ENCODE measurements at regions not wholly inside any gene's neighbourhood (a gene's known extent, or its start where the extent isn't known, plus 50 kb on each side); places are given as distances from the start of the nearest gene placed in this dataset.
A peak's percentile ranks its signal among the peaks of the same experiment; 100 is the strongest.

GRCh38 chr20:52098186-52098585 is 93.4 kb downstream of the ZFP64 start:
- peaks cover 0 to 4% (median 1%) of the 10 kb centered on the region in 3 donors for H3K27me3 Mint-ChIP-seq (ENCODE audit: low read depth in 3 of 3)
- peaks cover 6 to 8% of the 10 kb centered on the region in 2 donors for H3K4me1 Mint-ChIP-seq
- no peaks in the 10 kb centered on the region for H3K9me3 Mint-ChIP-seq
- no peak overlapping the region for H3K4me3 Mint-ChIP-seq
- no peak overlapping the region for H3K27ac Mint-ChIP-seq
- no peak for DNase-seq
- peaks cover 4 to 17% (median 7%) of the 10 kb centered on the region in 3 donors for H3K36me3 Mint-ChIP-seq

DNA sequence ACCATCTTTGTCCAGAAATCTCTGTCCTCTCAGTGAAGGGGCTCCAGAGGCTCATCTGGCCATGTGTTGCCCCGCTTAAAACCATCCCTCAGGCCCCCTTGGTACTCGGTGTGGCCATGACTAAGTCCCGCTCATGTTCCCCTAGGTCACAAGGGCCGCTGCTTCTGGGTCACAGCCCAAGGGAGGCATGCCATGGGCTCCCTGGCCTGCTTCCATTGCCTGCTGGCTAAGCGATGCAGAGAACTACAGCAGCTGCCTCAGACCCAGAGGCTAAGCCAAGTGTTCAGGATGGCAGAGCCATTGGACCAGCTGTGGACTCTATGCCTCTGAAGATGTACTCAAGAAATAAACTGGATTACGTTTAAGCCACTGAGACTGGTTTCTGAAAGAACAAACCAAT is 95.5 kb downstream of the ZFP64 start:
- Mint-ChIP-seq H3K27me3 (ENCODE audit: low read depth in 3 of 3) (peaks cover 0 to 1% (median 0%) of the 10 kb centered on the region in 3 donors), H3K4me3 (no peak overlapping the region), H3K9me3 (no peaks in the 10 kb centered on the region), H3K27ac (no peak overlapping the region), H3K36me3 (peaks cover 4 to 17% (median 7%) of the 10 kb centered on the region in 3 donors), H3K4me1 (no peaks in the 10 kb centered on the region)
- DNase-seq = no peak

DNA sequence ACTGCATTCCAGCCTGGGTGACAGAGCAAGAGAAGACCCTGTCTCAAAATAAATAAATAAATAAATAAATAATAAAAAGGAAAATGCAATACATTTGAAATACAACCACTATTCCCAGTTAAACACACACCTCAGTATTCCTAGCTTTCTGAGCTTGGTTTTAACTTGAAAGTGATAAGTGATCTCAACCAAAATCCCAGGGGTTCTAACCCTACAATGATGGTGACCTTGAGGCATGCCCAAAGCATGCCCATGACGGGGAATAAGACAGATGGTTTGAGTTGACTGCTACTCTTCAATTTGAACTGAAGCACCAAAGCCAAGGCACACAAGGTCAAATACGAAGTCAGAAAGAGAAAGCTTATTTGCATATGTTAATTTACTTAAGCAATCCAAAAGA is 96.9 kb downstream of the ZFP64 start:
- H3K9me3 Mint-ChIP-seq = no peaks in the 10 kb centered on the region
- H3K27me3 Mint-ChIP-seq (ENCODE audit: low read depth in 3 of 3) = no peaks in the 10 kb centered on the region
- H3K4me3 Mint-ChIP-seq = no peak overlapping the region
- no peak overlapping the region for H3K27ac Mint-ChIP-seq
- peaks cover 4 to 21% (median 7%) of the 10 kb centered on the region in 3 donors for H3K36me3 Mint-ChIP-seq
- DNase-seq = no peak
- no peaks in the 10 kb centered on the region for H3K4me1 Mint-ChIP-seq

DNA sequence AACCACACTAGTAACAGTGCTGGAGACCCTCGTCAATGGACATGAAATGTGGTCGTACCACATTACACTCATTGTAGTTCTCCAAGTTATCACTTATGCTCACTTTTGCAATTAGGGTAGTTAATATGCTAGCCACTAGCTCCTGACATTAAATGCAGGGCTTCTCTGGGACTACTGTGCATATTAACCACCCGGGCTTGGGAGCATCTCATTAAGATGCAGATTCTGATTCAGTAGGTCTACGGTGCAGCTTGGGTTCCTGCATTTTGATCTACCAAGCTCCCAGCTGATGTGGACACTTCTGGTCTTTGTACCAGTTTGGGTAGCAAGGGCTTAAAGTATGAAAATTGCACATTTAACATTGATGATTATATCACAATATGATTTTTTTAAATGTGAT is 98.0 kb downstream of the ZFP64 start:
- no peak overlapping the region for H3K4me3 Mint-ChIP-seq
- H3K27me3 Mint-ChIP-seq (ENCODE audit: low read depth in 3 of 3) = peaks cover 0 to 3% (median 0%) of the 10 kb centered on the region in 3 donors
- peaks cover 4 to 26% (median 13%) of the 10 kb centered on the region in 3 donors for H3K36me3 Mint-ChIP-seq

DNA sequence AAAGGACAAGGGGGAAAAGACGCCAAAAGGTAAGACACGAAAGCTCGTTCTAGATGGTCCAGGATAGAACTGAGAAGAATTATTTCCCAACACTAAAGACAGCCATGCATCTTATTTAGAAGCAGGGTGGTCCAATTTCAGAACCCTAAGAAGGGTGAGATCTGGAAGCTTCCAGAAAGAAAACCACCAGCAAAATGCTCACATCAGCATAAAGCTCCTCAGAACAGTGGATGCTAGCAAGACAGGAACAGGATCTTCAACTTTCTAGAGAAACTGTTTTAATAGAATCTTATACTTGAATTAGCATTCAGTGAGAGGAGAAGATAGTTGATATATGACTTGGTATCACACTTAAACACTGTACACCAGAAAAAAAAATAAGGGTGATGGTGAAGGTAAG is 101.5 kb downstream of the ZFP64 start:
- Mint-ChIP-seq H3K27ac (no peak overlapping the region), H3K9me3 (peaks cover 3 to 14% (median 10%) of the 10 kb centered on the region in 6 donors), H3K36me3 (peaks cover 17 to 37% (median 30%) of the 10 kb centered on the region in 3 donors), H3K27me3 (ENCODE audit: low read depth in 3 of 3) (peaks cover 0 to 3% (median 3%) of the 10 kb centered on the region in 3 donors), H3K4me3 (no peak overlapping the region), H3K4me1 (no peaks in the 10 kb centered on the region)
- no peak for DNase-seq

More for the DNA sequence above, 98.0 kb downstream of the ZFP64 start:
- H3K9me3 Mint-ChIP-seq = no peaks in the 10 kb centered on the region
- no peaks in the 10 kb centered on the region for H3K4me1 Mint-ChIP-seq
- H3K27ac Mint-ChIP-seq = no peak overlapping the region
- no peak for DNase-seq

DNA sequence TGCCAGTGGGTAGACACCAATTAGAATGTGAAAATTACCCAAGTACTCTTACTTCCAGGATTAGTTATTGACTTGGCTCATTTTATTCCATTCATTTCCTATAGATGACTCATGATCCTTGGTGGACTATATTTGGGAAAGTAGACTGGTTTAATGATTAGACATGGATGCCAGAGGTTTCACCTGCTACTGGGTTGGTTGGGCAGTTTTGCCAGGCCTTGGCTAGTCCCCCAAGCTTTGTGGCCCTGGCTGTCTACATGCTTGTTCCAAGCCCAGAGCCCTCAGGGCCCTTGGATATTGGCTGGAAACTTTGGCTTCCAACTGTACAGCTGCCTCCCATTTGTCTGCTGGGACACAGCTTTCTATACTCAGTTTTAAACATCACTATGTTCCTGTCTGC is 104.1 kb downstream of the ZFP64 start:
- H3K27me3 Mint-ChIP-seq (ENCODE audit: low read depth in 3 of 3) = peaks cover under 1 to 3% (median 3%) of the 10 kb centered on the region in 3 donors
- H3K27ac Mint-ChIP-seq = no peak overlapping the region
- no peak overlapping the region for H3K4me3 Mint-ChIP-seq
- peaks cover 13 to 40% (median 31%) of the 10 kb centered on the region in 3 donors for H3K36me3 Mint-ChIP-seq
- peaks cover 12 to 18% of the 10 kb centered on the region in 2 donors for H3K4me1 Mint-ChIP-seq
- peaks cover 3 to 14% (median 10%) of the 10 kb centered on the region in 6 donors for H3K9me3 Mint-ChIP-seq
- no peak for DNase-seq

- Mint-ChIP-seq H3K27ac (no peak overlapping the region), H3K27me3 (ENCODE audit: low read depth in 3 of 3) (peaks cover 2 to 3% (median 3%) of the 10 kb centered on the region in 3 donors), H3K36me3 (peaks cover 13 to 40% (median 31%) of the 10 kb centered on the region in 3 donors), H3K4me1 (peaks cover 18 to 23% of the 10 kb centered on the region in 2 donors), H3K9me3 (peaks cover 3 to 14% (median 10%) of the 10 kb centered on the region in 6 donors), H3K4me3 (no peak overlapping the region)
- DNase-seq = no peak
Measured at GRCh38 chr20:52086878-52087277, 104.7 kb downstream of the ZFP64 start.

GRCh38 chr20:52084727-52085126 is 106.9 kb downstream of the ZFP64 start:
- peaks cover 13 to 37% (median 31%) of the 10 kb centered on the region in 3 donors for H3K36me3 Mint-ChIP-seq
- H3K27me3 Mint-ChIP-seq (ENCODE audit: low read depth in 3 of 3) = peaks cover 2 to 3% (median 3%) of the 10 kb centered on the region in 3 donors
- H3K9me3 Mint-ChIP-seq = peaks cover 3 to 14% (median 10%) of the 10 kb centered on the region in 6 donors
- no peak overlapping the region for H3K27ac Mint-ChIP-seq
- H3K4me1 Mint-ChIP-seq = peaks cover 32 to 35% of the 10 kb centered on the region in 2 donors
- no peak for DNase-seq
- H3K4me3 Mint-ChIP-seq = no peak overlapping the region

DNA sequence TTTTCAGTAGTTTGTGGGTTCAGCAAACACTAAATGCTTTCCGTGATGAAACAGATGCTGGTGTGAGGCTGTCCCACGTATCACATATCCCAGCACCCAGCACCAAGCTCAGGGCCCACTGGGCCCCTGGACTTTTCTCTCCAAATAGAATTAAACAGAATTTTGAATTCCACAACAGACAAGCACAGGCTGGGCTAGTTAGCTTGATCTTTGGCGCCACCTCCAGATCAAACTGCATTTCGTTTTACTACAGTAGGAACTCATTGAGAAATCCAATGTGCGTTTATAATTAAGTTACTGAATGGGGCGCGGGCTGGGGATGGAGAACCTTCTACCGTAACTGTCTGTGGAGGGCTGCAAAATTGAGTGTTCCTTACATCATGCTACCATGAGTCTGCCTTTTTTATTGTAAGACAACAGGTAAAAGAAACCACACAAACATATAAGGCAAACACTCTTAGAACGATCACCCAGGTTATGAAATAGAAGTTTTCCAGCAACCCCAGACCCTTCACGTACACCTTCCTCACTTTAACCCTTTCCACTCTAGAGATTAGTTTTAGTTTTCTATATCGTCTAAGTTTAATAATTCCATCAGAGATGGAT is 107.8 kb downstream of the ZFP64 start:
- Mint-ChIP-seq H3K36me3 (peaks cover 13 to 33% (median 26%) of the 10 kb centered on the region in 3 donors), H3K4me3 (peak overlapping the region in 3 of 5 donors; percentile 31 to 59 (median 47)), H3K4me1 (peaks cover 35 to 40% of the 10 kb centered on the region in 2 donors), H3K27me3 (ENCODE audit: low read depth in 3 of 3) (peaks cover 0 to 3% (median 2%) of the 10 kb centered on the region in 3 donors), H3K27ac (peak overlapping the region in 3 of 6 donors; percentile 61 to 87 (median 80)), H3K9me3 (peaks cover 3 to 14% (median 10%) of the 10 kb centered on the region in 6 donors)
- DNase-seq = peak; percentile 58 to 65 (median 63)

- Mint-ChIP-seq H3K9me3 (peaks cover 3 to 12% (median 9%) of the 10 kb centered on the region in 6 donors), H3K4me1 (peaks cover 35 to 40% of the 10 kb centered on the region in 2 donors), H3K27me3 (ENCODE audit: low read depth in 3 of 3) (peaks cover 0 to 3% (median 2%) of the 10 kb centered on the region in 3 donors), H3K4me3 (peak overlapping the region; percentile 26 to 69 (median 64)), H3K36me3 (peaks cover 9 to 21% (median 15%) of the 10 kb centered on the region in 3 donors), H3K27ac (peak overlapping the region; percentile 39 to 87 (median 82))
- DNase-seq = peak; percentile 20 to 48 (median 48)
Measured at GRCh38 chr20:52082612-52083011, 109.0 kb downstream of the ZFP64 start.

- Mint-ChIP-seq H3K4me3 (peak overlapping the region in 2 of 5 donors; percentile 55 to 69), H3K27me3 (ENCODE audit: low read depth in 3 of 3) (peaks cover 0 to 2% (median 0%) of the 10 kb centered on the region in 3 donors), H3K4me1 (peaks cover 35 to 40% of the 10 kb centered on the region in 2 donors), H3K36me3 (peaks cover 2 to 13% (median 7%) of the 10 kb centered on the region in 3 donors), H3K9me3 (peaks cover 0 to 4% (median 2%) of the 10 kb centered on the region in 6 donors), H3K27ac (peak overlapping the region in 5 of 6 donors; percentile 61 to 87 (median 80))
- DNase-seq = no peak
Measured at GRCh38 chr20:52081791-52082190, 109.8 kb downstream of the ZFP64 start.

DNA sequence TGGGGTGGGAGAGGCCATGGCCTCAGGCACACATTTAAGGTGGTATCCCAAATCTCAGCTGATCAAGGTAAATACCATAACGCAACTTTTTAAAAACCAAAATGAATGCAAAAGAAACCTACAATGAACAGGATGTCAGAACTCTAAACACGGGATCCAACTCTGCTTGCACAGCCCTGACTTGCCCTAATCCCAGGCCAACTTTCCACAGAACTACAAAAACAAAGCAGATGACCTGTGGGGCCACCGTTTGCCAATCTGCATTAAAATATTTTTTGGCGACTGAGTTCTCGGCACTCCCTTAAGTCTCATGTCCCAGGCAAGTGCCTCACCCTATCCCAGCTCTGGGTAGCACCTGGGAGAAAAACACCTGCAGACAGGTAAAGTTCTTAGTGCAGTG is 110.5 kb downstream of the ZFP64 start:
- Mint-ChIP-seq H3K4me3 (no peak overlapping the region), H3K9me3 (no peaks in the 10 kb centered on the region), H3K36me3 (peaks cover 0 to 9% (median 4%) of the 10 kb centered on the region in 3 donors)

DNA sequence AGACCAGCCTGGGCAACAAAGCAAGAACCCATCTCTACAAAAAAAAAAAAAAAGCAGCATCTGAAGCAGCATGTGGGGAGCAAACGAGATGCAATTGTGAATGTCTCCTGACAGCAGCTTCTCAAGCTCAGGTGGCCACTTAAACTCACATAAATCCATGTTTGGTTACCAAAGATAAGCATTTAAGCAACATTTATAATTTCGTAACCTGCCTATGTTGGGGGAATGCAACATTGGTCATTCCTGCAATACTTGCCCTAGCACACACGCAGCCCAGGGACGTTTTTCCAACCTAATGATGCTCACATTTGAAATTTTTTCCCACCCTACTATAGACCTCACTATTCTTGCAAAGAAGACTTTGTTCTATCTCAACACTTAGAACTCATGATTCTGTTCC is 113.3 kb downstream of the ZFP64 start:
- Mint-ChIP-seq H3K27me3 (ENCODE audit: low read depth in 3 of 3) (peaks cover 0 to 2% (median 0%) of the 10 kb centered on the region in 3 donors), H3K4me1 (peaks cover 31 to 32% of the 10 kb centered on the region in 2 donors), H3K27ac (no peak overlapping the region), H3K9me3 (no peaks in the 10 kb centered on the region), H3K36me3 (no peaks in the 10 kb centered on the region), H3K4me3 (no peak overlapping the region)
- no peak for DNase-seq

More for the DNA sequence above, 110.5 kb downstream of the ZFP64 start:
- Mint-ChIP-seq H3K27me3 (ENCODE audit: low read depth in 3 of 3) (peaks cover 0 to 2% (median 0%) of the 10 kb centered on the region in 3 donors), H3K27ac (peak overlapping the region in 3 of 6 donors; percentile 33 to 87 (median 34)), H3K4me1 (peaks cover 35 to 40% of the 10 kb centered on the region in 2 donors)
- no peak for DNase-seq

DNA sequence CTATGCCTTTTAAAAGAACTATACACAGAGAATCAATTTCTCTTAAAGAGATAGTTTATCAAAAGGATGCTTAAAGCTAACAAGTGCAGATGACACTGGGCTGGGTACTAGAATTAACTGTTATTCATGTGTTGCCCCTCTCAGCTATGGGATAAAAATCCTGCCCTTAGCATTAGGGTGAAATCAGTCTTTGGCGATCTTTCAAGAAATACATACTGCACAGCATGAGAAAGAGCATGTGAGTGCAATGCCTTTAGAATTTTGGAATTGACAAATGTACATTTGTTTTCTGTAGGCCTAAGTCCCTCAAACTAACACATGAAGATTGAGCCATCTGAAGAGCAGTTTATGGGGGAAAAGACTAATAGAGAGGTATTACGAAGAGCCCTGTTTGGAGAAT is 115.4 kb downstream of the ZFP64 start:
- Mint-ChIP-seq H3K27me3 (ENCODE audit: low read depth in 3 of 3) (no peaks in the 10 kb centered on the region), H3K36me3 (peaks cover 0 to 3% (median 0%) of the 10 kb centered on the region in 3 donors), H3K27ac (peak overlapping the region in 1 of 6 donors; percentile 60), H3K9me3 (no peaks in the 10 kb centered on the region), H3K4me1 (peaks cover 10% of the 10 kb centered on the region in 2 donors), H3K4me3 (no peak overlapping the region)
- DNase-seq = no peak

All from immature natural killer cell (primary cell).